ENCODE measurements at regions not wholly inside any gene's neighbourhood (a gene's known extent, or its start where the extent isn't known, plus 50 kb on each side); places are given as distances from the start of the nearest gene placed in this dataset.

DNA sequence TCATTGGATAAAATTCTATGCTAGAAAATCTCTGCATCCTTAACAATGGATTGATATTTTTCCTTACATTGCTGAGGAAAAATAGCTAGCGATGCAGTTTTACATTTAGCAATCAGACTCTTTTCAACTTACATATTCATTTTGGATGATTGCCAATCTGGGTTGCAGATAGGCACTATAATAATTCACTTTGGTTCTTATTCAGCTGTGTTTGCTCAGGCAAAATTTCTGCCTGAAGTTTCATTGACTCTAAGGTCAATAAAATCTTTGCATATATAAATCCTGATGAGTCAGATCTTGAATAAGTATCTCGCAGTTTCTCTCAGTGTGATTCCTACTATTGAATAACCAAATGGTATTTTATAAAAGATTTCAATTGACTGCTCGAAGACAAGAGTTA, 1105.8 kb downstream of the CDH18 start:
- in situ Hi-C loops (cut with HindIII; ENCODE audit: low pct_ligation_motif_present, low sequenced_read_pairs) = no loop called here
- no peaks in the 10 kb centered on the region for H3K36me3 ChIP-seq (replicated peaks)
- no peaks in the 10 kb centered on the region for H3K27me3 ChIP-seq (replicated peaks)
- H3K27ac ChIP-seq = no peak overlapping the region
- no peak overlapping the region for H3K4me3 ChIP-seq (ENCODE audit: low read depth, low read length)
- no peak for DNase-seq
- TF ChIP-seq, protein P1, sequence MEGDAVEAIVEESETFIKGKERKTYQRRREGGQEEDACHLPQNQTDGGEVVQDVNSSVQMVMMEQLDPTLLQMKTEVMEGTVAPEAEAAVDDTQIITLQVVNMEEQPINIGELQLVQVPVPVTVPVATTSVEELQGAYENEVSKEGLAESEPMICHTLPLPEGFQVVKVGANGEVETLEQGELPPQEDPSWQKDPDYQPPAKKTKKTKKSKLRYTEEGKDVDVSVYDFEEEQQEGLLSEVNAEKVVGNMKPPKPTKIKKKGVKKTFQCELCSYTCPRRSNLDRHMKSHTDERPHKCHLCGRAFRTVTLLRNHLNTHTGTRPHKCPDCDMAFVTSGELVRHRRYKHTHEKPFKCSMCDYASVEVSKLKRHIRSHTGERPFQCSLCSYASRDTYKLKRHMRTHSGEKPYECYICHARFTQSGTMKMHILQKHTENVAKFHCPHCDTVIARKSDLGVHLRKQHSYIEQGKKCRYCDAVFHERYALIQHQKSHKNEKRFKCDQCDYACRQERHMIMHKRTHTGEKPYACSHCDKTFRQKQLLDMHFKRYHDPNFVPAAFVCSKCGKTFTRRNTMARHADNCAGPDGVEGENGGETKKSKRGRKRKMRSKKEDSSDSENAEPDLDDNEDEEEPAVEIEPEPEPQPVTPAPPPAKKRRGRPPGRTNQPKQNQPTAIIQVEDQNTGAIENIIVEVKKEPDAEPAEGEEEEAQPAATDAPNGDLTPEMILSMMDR (IDR thresholded peaks at IDR 0.05; ENCODE audit: low read depth, low read length, missing control alignments) = no peak

DNA sequence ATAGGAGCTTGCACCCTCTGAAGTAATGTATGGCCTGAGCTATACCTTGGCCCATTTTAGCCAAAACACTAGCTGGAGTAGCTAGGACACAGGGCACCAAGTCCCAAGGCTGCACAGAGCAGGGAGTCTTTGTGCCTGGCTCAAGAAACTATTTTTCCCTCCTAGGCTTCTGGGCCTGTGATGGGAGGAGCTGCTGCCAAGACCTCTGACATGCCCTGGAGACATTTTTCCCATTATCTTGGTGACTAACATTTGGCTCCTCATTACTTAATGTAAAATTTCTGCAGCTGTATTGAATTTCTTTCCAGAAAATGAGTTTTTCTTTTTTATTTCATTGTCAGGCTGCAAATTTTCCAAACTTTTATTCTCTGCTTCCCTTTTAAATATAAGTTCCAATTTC, 1099.2 kb downstream of the CDH18 start:
- DNase-seq = no peak
- Histone ChIP-seq H3K36me3 (replicated peaks) (no peaks in the 10 kb centered on the region), H3K27ac (no peak overlapping the region), H3K4me3 (ENCODE audit: low read depth, low read length) (no peak overlapping the region), H3K27me3 (replicated peaks) (no peaks in the 10 kb centered on the region)
- TF ChIP-seq, protein P1 (IDR thresholded peaks at IDR 0.05; ENCODE audit: low read depth, low read length, missing control alignments) = no peak
- in situ Hi-C loops (cut with HindIII; ENCODE audit: low pct_ligation_motif_present, low sequenced_read_pairs) = no loop called here

DNA sequence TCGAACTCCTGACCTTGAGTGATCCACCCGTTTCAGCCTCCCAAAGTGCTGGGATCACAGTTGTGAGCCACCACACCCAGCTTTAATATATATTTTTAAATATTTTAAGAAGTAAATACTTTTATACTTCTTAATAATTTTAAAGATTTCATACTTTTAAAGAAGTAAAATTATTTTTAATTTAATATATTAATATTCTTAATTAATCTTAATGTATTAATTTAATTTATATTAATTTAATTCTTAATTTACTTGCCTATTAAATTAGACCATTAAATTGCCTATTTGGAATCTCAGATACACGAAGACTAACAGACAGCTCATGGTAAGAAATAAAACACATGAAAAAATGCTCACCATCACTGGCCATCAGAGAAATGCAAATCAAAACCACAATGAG, 1087.4 kb downstream of the CDH18 start:
- TF ChIP-seq, protein P1 (IDR thresholded peaks at IDR 0.05; ENCODE audit: low read depth, low read length, missing control alignments) = no peak
- in situ Hi-C loops (cut with HindIII; ENCODE audit: low pct_ligation_motif_present, low sequenced_read_pairs) = no loop called here
- Histone ChIP-seq H3K36me3 (replicated peaks) (no peaks in the 10 kb centered on the region), H3K27ac (no peak overlapping the region), H3K27me3 (replicated peaks) (no peaks in the 10 kb centered on the region), H3K4me3 (ENCODE audit: low read depth, low read length) (no peak overlapping the region)
- no peak for DNase-seq

DNA sequence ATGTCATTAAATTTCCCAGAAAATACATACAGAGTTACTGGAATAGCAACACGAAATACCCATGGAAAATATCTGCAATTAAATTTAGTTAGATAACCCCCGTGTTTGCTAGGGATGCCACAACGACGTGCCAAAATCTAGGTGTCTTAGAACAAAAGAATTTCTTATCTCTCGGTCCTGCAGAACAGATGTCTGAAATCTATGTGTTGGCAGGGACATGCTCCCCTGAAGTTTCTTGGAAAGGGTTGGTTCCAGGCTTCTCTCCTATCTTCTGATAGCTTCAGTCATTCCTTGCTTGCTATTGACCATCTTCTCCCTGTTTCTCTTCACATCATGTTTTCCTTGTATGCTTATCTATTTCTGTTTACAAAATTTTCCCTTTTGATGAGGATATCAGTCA, 1067.0 kb downstream of the CDH18 start:
- TF ChIP-seq, protein P1 (IDR thresholded peaks at IDR 0.05; ENCODE audit: low read depth, low read length, missing control alignments) = no peak
- H3K27me3 ChIP-seq (replicated peaks) = no peaks in the 10 kb centered on the region
- no peak for DNase-seq
- H3K36me3 ChIP-seq (replicated peaks) = no peaks in the 10 kb centered on the region
- no peak overlapping the region for H3K4me3 ChIP-seq (ENCODE audit: low read depth, low read length)
- in situ Hi-C loops (cut with HindIII; ENCODE audit: low pct_ligation_motif_present, low sequenced_read_pairs) = no loop called here
- H3K27ac ChIP-seq = no peak overlapping the region

DNA sequence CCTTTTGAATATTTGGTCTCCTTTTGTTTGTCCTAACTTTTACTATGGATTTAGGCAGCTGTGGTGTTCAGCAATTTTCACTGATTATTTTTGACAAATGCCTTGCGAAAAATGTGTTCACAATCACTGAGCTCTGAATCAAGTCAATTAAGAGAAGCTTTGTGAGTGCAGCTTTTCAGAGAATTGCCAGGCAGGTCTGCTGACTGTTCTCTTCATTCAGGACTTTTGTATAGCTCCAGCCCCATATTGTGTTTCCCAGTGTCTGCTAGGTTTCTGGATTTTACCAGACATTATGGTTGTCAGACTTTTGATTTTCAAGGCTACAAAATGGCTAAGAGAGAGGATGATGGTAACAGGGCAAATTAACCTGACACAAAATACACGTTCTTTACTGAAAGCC, 1055.9 kb downstream of the CDH18 start:
- no peaks in the 10 kb centered on the region for H3K27me3 ChIP-seq (replicated peaks)
- no peak overlapping the region for H3K27ac ChIP-seq
- in situ Hi-C loops (cut with HindIII; ENCODE audit: low pct_ligation_motif_present, low sequenced_read_pairs) = no loop called here
- no peaks in the 10 kb centered on the region for H3K36me3 ChIP-seq (replicated peaks)
- TF ChIP-seq, protein P1 (IDR thresholded peaks at IDR 0.05; ENCODE audit: low read depth, low read length, missing control alignments) = no peak
- DNase-seq = no peak
- H3K4me3 ChIP-seq (ENCODE audit: low read depth, low read length) = no peak overlapping the region

DNA sequence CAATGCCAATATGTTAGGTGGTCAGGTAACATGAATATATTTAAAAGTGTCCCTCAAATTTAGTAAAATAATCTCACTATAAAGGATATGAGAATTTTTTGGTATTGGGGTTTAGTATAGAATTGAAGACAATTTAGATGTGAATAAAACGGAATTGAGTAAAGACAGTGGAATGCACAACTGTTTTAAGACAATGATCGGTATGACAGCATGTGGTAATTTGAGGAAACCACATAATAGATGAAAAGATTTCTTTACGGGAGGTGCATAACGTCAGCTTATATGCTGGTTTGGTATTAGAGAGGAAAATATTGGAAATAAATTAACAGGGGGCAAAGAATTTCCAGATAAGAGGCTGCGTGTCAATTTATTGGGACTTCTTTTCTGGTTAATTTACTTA, 1043.2 kb downstream of the CDH18 start:
- TF ChIP-seq, protein P1 (IDR thresholded peaks at IDR 0.05; ENCODE audit: low read depth, low read length, missing control alignments) = no peak
- DNase-seq = no peak
- Histone ChIP-seq H3K27me3 (replicated peaks) (no peaks in the 10 kb centered on the region), H3K36me3 (replicated peaks) (no peaks in the 10 kb centered on the region), H3K27ac (no peak overlapping the region), H3K4me3 (ENCODE audit: low read depth, low read length) (no peak overlapping the region)
- in situ Hi-C loops (cut with HindIII; ENCODE audit: low pct_ligation_motif_present, low sequenced_read_pairs) = no loop called here
